H1 (cell line): ENCODE measurements at regions not wholly inside any gene's neighbourhood (a gene's known extent, or its start where the extent isn't known, plus 50 kb on each side); places are given as distances from the start of the nearest gene placed in this dataset.

Experiments
- CTCF ChIA-PET: fragments of 300-600 bp; sonication (Branson Sonifier 250); formaldehyde crosslinking; loops from one replicate; lab custom pipeline; 2021; ENCODE audit not compliant: partially characterized antibody; lab: Charles Lee
- POLR2A ChIA-PET: fragments of 300-600 bp; sonication (Branson Sonifier 250); formaldehyde crosslinking; loops from one replicate; lab custom pipeline; 2021; ENCODE audit warnings: inconsistent platforms; ENCODE audit not compliant: partially characterized antibody; lab: Charles Lee
- DNase-seq, 2 experiments: peaks; one replicate each; pipeline versions ENCODE4 v3.0.0 to v3.0.0-alpha.2; 2010 to 2022; ENCODE audit warnings: low spot score in 2 of 2, low read depth in 1 of 2, mixed read lengths in 1 of 2
- FAIRE-seq: peaks from 2 replicates; lab custom pipeline; 2011; peaks lifted over from hg19 to GRCh38; lab: Jason Lieb, UNC
- H2AFZ ChIP-seq: 2 replicates; pipeline ENCODE4 v1.8.1; 2012; ENCODE audit warnings: low read length, inconsistent platforms
- H2AK5ac ChIP-seq: 2 replicates; pipeline ENCODE4 v1.6.1; 2013; ENCODE audit warnings: low read depth, low read length
- H2BK120ac ChIP-seq: replicated peaks from 2 replicates; pipeline ENCODE3; 2013; ENCODE audit warnings: low read depth, low read length, inconsistent platforms
- H2BK12ac ChIP-seq: 2 replicates; pipeline ENCODE4 v1.6.1; 2013; ENCODE audit warnings: low read depth, low read length
- H2BK15ac ChIP-seq: 2 replicates; pipeline ENCODE4 v1.6.1; 2013; ENCODE audit warnings: low read length
- H2BK20ac ChIP-seq: 2 replicates; pipeline ENCODE4 v1.6.1; 2013; ENCODE audit warnings: low read length
- H2BK5ac ChIP-seq: 2 replicates; pipeline ENCODE4 v1.6.1; 2013; ENCODE audit warnings: low read depth, low read length
- H3K14ac ChIP-seq: 2 replicates; pipeline ENCODE4 v1.6.1; 2013; ENCODE audit warnings: inconsistent platforms; ENCODE audit not compliant: insufficient read length
- H3K18ac ChIP-seq: 2 replicates; pipeline ENCODE4 v1.6.1; 2013; ENCODE audit warnings: low read length; ENCODE audit errors: extremely low read depth
- H3K23ac ChIP-seq: 2 replicates; pipeline ENCODE4 v1.6.1; 2013; ENCODE audit warnings: inconsistent platforms; ENCODE audit not compliant: insufficient read length
- H3K23me2 ChIP-seq: 2 replicates; pipeline ENCODE4 v1.6.1; 2013; ENCODE audit warnings: low read depth, low read length
- H3K27ac ChIP-seq: 2 replicates; pipeline ENCODE4 v1.6.1; 2011; ENCODE audit warnings: low read depth, low read length, inconsistent platforms
- H3K27me3 ChIP-seq, 4 experiments: replicated peaks in 1 of 4; 1 replicate in 1 of 4; 2 replicates in 3 of 4; pipeline versions ENCODE4 v1.6.1 to v1.8.1; 2011 to 2013; ENCODE audit warnings: low read length in 3 of 4, mild to moderate bottlenecking in 3 of 4, inconsistent platforms in 2 of 4, mixed read lengths in 2 of 4, moderate library complexity in 1 of 4; ENCODE audit not compliant: control insufficient read depth in 3 of 4, insufficient read depth in 3 of 4; ENCODE audit errors: extremely low read depth in 1 of 4
- H3K36me3 ChIP-seq, 4 experiments: 2 replicates each; pipeline versions ENCODE4 v1.6.1 to v1.8.1; 2011 to 2013; ENCODE audit warnings: mild to moderate bottlenecking in 4 of 4, low read length in 3 of 4, moderate library complexity in 2 of 4, control low read depth in 1 of 4, inconsistent platforms in 1 of 4; ENCODE audit not compliant: insufficient read depth in 4 of 4, control insufficient read depth in 2 of 4
- H3K4ac ChIP-seq: replicated peaks from 2 replicates; pipeline ENCODE3; 2013; ENCODE audit warnings: low read length, low read depth, mixed read lengths, inconsistent platforms; ENCODE audit not compliant: insufficient read length
- H3K4me1 ChIP-seq, 4 experiments: replicated peaks in 1 of 4; 1 replicate in 1 of 4; 2 replicates in 3 of 4; pipeline versions ENCODE4 v1.6.1 to v1.8.1; 2011 to 2013; ENCODE audit warnings: low read length in 3 of 4, inconsistent platforms in 2 of 4, mixed read lengths in 1 of 4; ENCODE audit not compliant: insufficient read depth in 4 of 4, control insufficient read depth in 3 of 4
- H3K4me2 ChIP-seq, 2 experiments: 2 replicates each; pipeline versions ENCODE4 v1.6.1 to v1.8.1; 2011 to 2013; ENCODE audit warnings: low read depth in 2 of 2, low read length in 2 of 2, control low read depth in 1 of 2, inconsistent platforms in 1 of 2, mild to moderate bottlenecking in 1 of 2; ENCODE audit not compliant: insufficient read depth in 1 of 2
- H3K4me3 ChIP-seq, 4 experiments: fragments of 200-600, 300-600 bp in 1 of 4; sonication (generic), shearing (Covaris generic), sonication (Bioruptor Twin) in 1 of 4; 2 replicates each; pipeline versions ENCODE4 v1.5.1 to v1.8.1; 2011 to 2016; ENCODE audit warnings: low read length in 4 of 4, low read depth in 3 of 4, control low read depth in 2 of 4, inconsistent platforms in 2 of 4, mild to moderate bottlenecking in 2 of 4, mixed read lengths in 1 of 4, moderate library complexity in 1 of 4; ENCODE audit not compliant: insufficient read depth in 2 of 4; ENCODE audit errors: extremely low read depth in 1 of 4
- H3K56ac ChIP-seq: replicated peaks from 2 replicates; pipeline ENCODE3; 2013; ENCODE audit warnings: low read depth, mild to moderate bottlenecking, mixed read lengths, low read length, inconsistent platforms; ENCODE audit not compliant: insufficient read length
- H3K79me1 ChIP-seq: 2 replicates; pipeline ENCODE4 v1.6.1; 2013; ENCODE audit warnings: low read depth, low read length, control low read depth
- H3K79me2 ChIP-seq, 2 experiments: 2 replicates each; pipeline versions ENCODE4 v1.6.1 to v1.8.1; 2012 to 2013; ENCODE audit warnings: low read length in 2 of 2, mild to moderate bottlenecking in 2 of 2, inconsistent platforms in 1 of 2; ENCODE audit not compliant: insufficient read depth in 2 of 2, control insufficient read depth in 1 of 2
- H3K9ac ChIP-seq, 4 experiments: replicated peaks in 1 of 4; 1 replicate in 1 of 4; 2 replicates in 3 of 4; pipeline versions ENCODE4 v1.6.1 to v1.8.1; 2011 to 2013; ENCODE audit warnings: low read depth in 3 of 4, low read length in 3 of 4, control low read depth in 2 of 4, mild to moderate bottlenecking in 2 of 4, moderate library complexity in 2 of 4, inconsistent platforms in 1 of 4; ENCODE audit errors: extremely low read depth in 1 of 4
- H3K9me3 ChIP-seq, 2 experiments: 2 replicates each; pipeline versions ENCODE4 v1.6.1 to v1.8.1; 2012 to 2013; ENCODE audit warnings: mild to moderate bottlenecking in 2 of 2, moderate library complexity in 2 of 2, control low read depth in 1 of 2, inconsistent platforms in 1 of 2, low read depth in 1 of 2, low read length in 1 of 2, mixed read lengths in 1 of 2; ENCODE audit not compliant: insufficient read depth in 2 of 2
- H4K20me1 ChIP-seq, 2 experiments: replicated peaks in 1 of 2; 2 replicates each; pipeline versions ENCODE3 to v1.8.1; 2011 to 2013; ENCODE audit warnings: inconsistent platforms in 2 of 2, low read length in 2 of 2, mild to moderate bottlenecking in 1 of 2; ENCODE audit not compliant: insufficient read depth in 2 of 2, control insufficient read depth in 1 of 2
- H4K5ac ChIP-seq: 2 replicates; pipeline ENCODE4 v1.6.1; 2013; ENCODE audit warnings: low read length, low read depth, mixed read lengths, inconsistent platforms; ENCODE audit not compliant: insufficient read length
- H4K8ac ChIP-seq: 2 replicates; pipeline ENCODE4 v1.8.0; 2013; ENCODE audit warnings: mild to moderate bottlenecking, moderate library complexity, low read length, inconsistent platforms; ENCODE audit not compliant: insufficient read depth; ENCODE audit errors: extremely low read depth
- H4K91ac ChIP-seq: replicated peaks from 2 replicates; pipeline ENCODE3; 2013; ENCODE audit warnings: low read length, mixed read lengths, inconsistent platforms; ENCODE audit not compliant: insufficient read length
- CEBPB ChIP-seq: IDR thresholded peaks from 2 replicates; pipeline ENCODE4 v1.6.1; 2012; ENCODE audit warnings: low read depth, low read length
- ZNF274 ChIP-seq: IDR thresholded peaks from 2 replicates; pipeline ENCODE4 v1.7.0; 2012; ENCODE audit warnings: low read length, borderline replicate concordance; ENCODE audit errors: extremely low read depth
- WGBS, 2 experiments: shearing (Covaris generic) in 1 of 2; methylation state at CpG; one replicate each; pipeline versions ENCODE4 v1.1.6 to v1.1.7; 2013 to 2015; ENCODE audit warnings: low lambda C conversion rate in 2 of 2, mixed read lengths in 2 of 2, inconsistent platforms in 1 of 2, low coverage in 1 of 2, missing lambda C conversion rate in 1 of 2; ENCODE audit not compliant: insufficient replicate concordance in 2 of 2, insufficient coverage in 1 of 2, insufficient read length in 1 of 2; ENCODE audit errors: extremely low coverage in 1 of 2, missing lambda C conversion rate in 1 of 2; 5-methylcytosine and 5-hydroxymethylcytosine counted together

GRCh38 chr6:168722397-168722796 lies 281.4 kb downstream of the SMOC2 start:
- Histone ChIP-seq H3K27ac (no peak overlapping the region), H2BK20ac (no peak overlapping the region), H3K9me3 (peaks cover 30 to 42% of the 10 kb centered on the region in 2 experiments), H3K4me2 (no peak overlapping the region), H3K18ac (no peak overlapping the region), H3K4ac (no peak overlapping the region), H4K91ac (no peak overlapping the region), H2BK5ac (no peak overlapping the region), H3K79me1 (no peaks in the 10 kb centered on the region), H2BK120ac (no peak overlapping the region), H4K8ac (no peak overlapping the region), H3K4me1 (no peaks in the 10 kb centered on the region), H3K23ac (no peak overlapping the region), H4K5ac (no peak overlapping the region), H4K20me1 (no peaks in the 10 kb centered on the region), H3K27me3 (no peaks in the 10 kb centered on the region), H3K4me3 (no peak overlapping the region), H2BK15ac (no peak overlapping the region), H3K9ac (no peak overlapping the region), H3K23me2 (no peaks in the 10 kb centered on the region), H3K56ac (no peak overlapping the region), H2BK12ac (no peak overlapping the region), H2AK5ac (no peak overlapping the region)
- WGBS, 2 experiments = 84% methylated on average over 4 of the region's 4 CpGs; no CpG with 5 or more reads in 1 of the 2 experiments
- FAIRE-seq = no peak
- ChIA-PET CTCF (interaction anchor here (4.3 kb wide), 1 partner anchor 10 kb away, joined by 43 read pairs; no protein-coding TSS in a partner anchor), POLR2A (no interaction called here)
- TF ChIP-seq ZNF274 = no peak
- TF ChIP-seq CEBPB = no peak
- TF ChIP-seq, all 59 proteins: peak for 0
- H2AFZ ChIP-seq = no peak overlapping the region
- no peak overlapping the region for H3K14ac ChIP-seq
- H3K79me2 ChIP-seq = no peaks in the 10 kb centered on the region
- no peaks in the 10 kb centered on the region for H3K36me3 ChIP-seq
- no peak for DNase-seq
